HG02973 (cell line): ENCODE measurements at regions not wholly inside any gene's neighbourhood (a gene's known extent, or its start where the extent isn't known, plus 50 kb on each side); places are given as distances from the start of the nearest gene placed in this dataset.

Experiments
- ATAC-seq: cut with Tn5 transposase; IDR thresholded peaks from one replicate; pipeline ENCODE4 v1.9.1; 2021; ENCODE audit warnings: moderate library complexity; ENCODE audit not compliant: unreplicated experiment

GRCh38 chr4:180870623-180871022 is 1372.6 kb upstream of the TENM3 start:
- ATAC-seq: no peak

- ATAC-seq: no peak
These were observed 1344.9 kb upstream of the TENM3 start for GRCh38 chr4:180898305-180898704.

GRCh38 chr4:180900781-180901180 is 1342.4 kb upstream of the TENM3 start:
- no peak for ATAC-seq

GRCh38 chr4:180909279-180909678 is 1333.9 kb upstream of the TENM3 start:
- ATAC-seq: no peak

- ATAC-seq: no peak
These were observed 1329.5 kb upstream of the TENM3 start for GRCh38 chr4:180913750-180914149.

GRCh38 chr4:180923486-180923885 is 1319.7 kb upstream of the TENM3 start:
- no peak for ATAC-seq

GRCh38 chr4:180925805-180926204 is 1317.4 kb upstream of the TENM3 start:
- no peak for ATAC-seq

GRCh38 chr4:180926277-180926676 is 1316.9 kb upstream of the TENM3 start:
- no peak for ATAC-seq

- ATAC-seq: no peak
These were observed 1310.7 kb upstream of the TENM3 start for GRCh38 chr4:180932370-180933001.

- ATAC-seq: no peak
These were observed 1306.1 kb upstream of the TENM3 start for GRCh38 chr4:180937083-180937482.

GRCh38 chr4:180940680-180941079 is 1302.5 kb upstream of the TENM3 start:
- no peak for ATAC-seq

GRCh38 chr4:180942367-180942916 is 1300.8 kb upstream of the TENM3 start:
- no peak for ATAC-seq

GRCh38 chr4:180946188-180946587 is 1297.0 kb upstream of the TENM3 start:
- ATAC-seq: no peak

GRCh38 chr4:180947425-180947824 is 1295.8 kb upstream of the TENM3 start:
- no peak for ATAC-seq

- no peak for ATAC-seq
These were observed 1293.6 kb upstream of the TENM3 start for GRCh38 chr4:180949424-180950213.

- no peak for ATAC-seq
These were observed 1292.8 kb upstream of the TENM3 start for GRCh38 chr4:180950377-180950776.

GRCh38 chr4:180951312-180951711 is 1291.9 kb upstream of the TENM3 start:
- no peak for ATAC-seq

- ATAC-seq: no peak
These were observed 1289.6 kb upstream of the TENM3 start for GRCh38 chr4:180953572-180953971.

- no peak for ATAC-seq
These were observed 1282.3 kb upstream of the TENM3 start for GRCh38 chr4:180960743-180961401.

- no peak for ATAC-seq
These were observed 1280.9 kb upstream of the TENM3 start for GRCh38 chr4:180962268-180962667.

- ATAC-seq: no peak
These were observed 1276.9 kb upstream of the TENM3 start for GRCh38 chr4:180966312-180966711.

GRCh38 chr4:180967936-180968335 is 1275.3 kb upstream of the TENM3 start:
- ATAC-seq: no peak
